Uterus (tissue), 3 donors: ENCODE measurements at regions not wholly inside any gene's neighbourhood (a gene's known extent, or its start where the extent isn't known, plus 50 kb on each side); places are given as distances from the start of the nearest gene placed in this dataset.

Source experiments
- DNase-seq, 2 donors: peaks; one replicate each; pipeline ENCODE4 v3.0.0-alpha.2; 2019 to 2020
- H3K27ac ChIP-seq, 2 donors: fragments of 200-600 bp; sonication (generic); 1 replicate in 1 of 2; 2 replicates in 1 of 2; pipeline ENCODE4 v1.5.1; 2016 to 2018
- H3K27me3 ChIP-seq, 2 donors: fragments of 200-600 bp; sonication (generic); one replicate each; pipeline ENCODE4 v1.5.1; 2018 to 2019; ENCODE audit warnings: control low read depth in 1 of 2
- H3K36me3 ChIP-seq, 2 donors: fragments of 200-600 bp; sonication (generic); one replicate each; pipeline ENCODE4 v1.5.1; 2019; ENCODE audit warnings: control low read depth in 1 of 2
- H3K4me1 ChIP-seq, 2 donors: fragments of 200-600 bp; sonication (generic); one replicate each; pipeline ENCODE4 v1.5.1; 2018 to 2019; ENCODE audit warnings: control low read depth in 1 of 2
- H3K4me3 ChIP-seq, 2 donors: fragments of 200-600 bp; sonication (generic); 1 replicate in 1 of 2; 2 replicates in 1 of 2; pipeline ENCODE4 v1.5.1; 2018 to 2019; ENCODE audit warnings: mild to moderate bottlenecking in 1 of 2
- H3K9me3 ChIP-seq, 2 donors: fragments of 200-600 bp; sonication (generic); one replicate each; pipeline ENCODE4 v1.5.1; 2019; ENCODE audit warnings: control low read depth in 1 of 2
- CTCF ChIP-seq, 4 experiments: fragments of 200-600 bp in 2 of 4; fragments of 450-650 bp in 2 of 4; sonication (generic) in 2 of 4; IDR thresholded peaks; one replicate each; pipeline ENCODE4 v1.5.1; 2016 to 2019; ENCODE audit warnings: antibody characterized with exemption in 4 of 4, mild to moderate bottlenecking in 2 of 4, moderate library complexity in 1 of 4
- POLR2A ChIP-seq, 2 donors: fragments of 450-650 bp; IDR thresholded peaks; one replicate each; pipeline ENCODE4 v1.6.1; 2016; ENCODE audit warnings: antibody characterized with exemption in 2 of 2, mild to moderate bottlenecking in 1 of 2, moderate library complexity in 1 of 2
- intact Hi-C: fragments of 100-400 bp; cut with DNase I; formaldehyde crosslinking; loops from one replicate; pipeline ENCODE4 v1.15.1; 2023; ENCODE audit warnings: low total_unique reads
- donor health status: DM: yes; HTN: yes; CAD: no.

DNA sequence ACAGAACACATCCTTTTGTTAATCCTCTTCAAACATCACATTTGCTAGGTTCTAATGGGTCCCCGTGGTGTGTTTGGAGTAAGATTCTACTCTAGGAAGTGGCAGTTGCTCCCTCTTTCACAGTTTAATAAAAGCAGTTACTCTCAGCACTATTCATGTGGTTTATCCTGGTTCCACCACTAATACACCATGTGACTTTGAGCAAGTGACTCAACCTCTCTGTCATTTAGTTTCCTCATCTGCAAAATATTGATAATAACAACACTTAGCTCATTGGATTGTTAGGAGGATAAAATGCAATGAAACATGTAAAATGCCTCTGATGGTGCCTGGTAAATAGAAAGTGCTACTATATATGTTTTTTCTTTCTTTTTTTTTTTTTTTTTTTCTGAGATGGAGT is 488.0 kb upstream of the NOX3 start:
- H3K4me1 ChIP-seq, result no peaks in the 10 kb centered on the region
- intact Hi-C loops, result no loop called here

GRCh38 chr6:155939253-155939652 is 483.6 kb upstream of the NOX3 start:
- TF ChIP-seq CTCF (IDR thresholded peaks at IDR 0.05) (no peak), POLR2A (IDR thresholded peaks at IDR 0.05) (no peak)
- Histone ChIP-seq H3K4me3 (no peak overlapping the region), H3K36me3 (no peaks in the 10 kb centered on the region)

More for the DNA sequence above, 488.0 kb upstream of the NOX3 start:
- H3K4me3 ChIP-seq, result no peak overlapping the region
- H3K27ac ChIP-seq, result no peak overlapping the region
- H3K9me3 ChIP-seq, result no peaks in the 10 kb centered on the region
- H3K27me3 ChIP-seq, result no peaks in the 10 kb centered on the region
- TF ChIP-seq POLR2A (IDR thresholded peaks at IDR 0.05) (no peak), CTCF (IDR thresholded peaks at IDR 0.05) (no peak)
- H3K36me3 ChIP-seq, result no peaks in the 10 kb centered on the region
- DNase-seq, result no peak

DNA sequence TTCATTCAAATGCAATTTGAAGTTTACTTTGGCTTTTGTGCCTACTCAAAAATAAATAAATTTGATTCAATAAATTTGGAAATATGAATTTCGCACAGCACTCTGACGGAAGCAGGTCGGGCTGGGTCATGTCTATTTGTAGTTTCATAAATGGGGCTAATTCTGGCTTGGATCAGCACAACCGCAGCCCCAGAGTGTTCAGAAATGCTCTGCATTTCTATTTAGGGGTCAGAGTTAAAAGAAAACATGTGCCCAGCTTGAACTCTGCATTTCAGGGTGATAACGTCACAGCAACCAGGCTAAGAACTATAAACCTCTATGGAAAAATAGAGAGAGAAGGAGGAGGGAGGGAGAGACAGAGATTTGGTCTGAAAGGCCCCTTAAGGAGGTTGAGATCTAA is 480.9 kb upstream of the NOX3 start:
- intact Hi-C loops, result no loop called here

More at GRCh38 chr6:155939253-155939652, 483.6 kb upstream of the NOX3 start:
- DNase-seq, result no peak
- H3K4me1 ChIP-seq, result no peaks in the 10 kb centered on the region
- no peaks in the 10 kb centered on the region for H3K9me3 ChIP-seq
- intact Hi-C loops, result no loop called here
- no peaks in the 10 kb centered on the region for H3K27me3 ChIP-seq
- no peak overlapping the region for H3K27ac ChIP-seq

GRCh38 chr6:155936127-155936526 is 480.5 kb upstream of the NOX3 start:
- no peaks in the 10 kb centered on the region for H3K4me1 ChIP-seq
- no peak for TF ChIP-seq POLR2A (IDR thresholded peaks at IDR 0.05)
- TF ChIP-seq CTCF (IDR thresholded peaks at IDR 0.05), result no peak
- no peaks in the 10 kb centered on the region for H3K27me3 ChIP-seq
- H3K9me3 ChIP-seq, result no peaks in the 10 kb centered on the region
- no peaks in the 10 kb centered on the region for H3K36me3 ChIP-seq
- no peak overlapping the region for H3K27ac ChIP-seq
- no peak overlapping the region for H3K4me3 ChIP-seq
- intact Hi-C loops, result no loop called here
- no peak for DNase-seq

More for the DNA sequence above, 480.9 kb upstream of the NOX3 start:
- no peaks in the 10 kb centered on the region for H3K27me3 ChIP-seq
- no peak overlapping the region for H3K4me3 ChIP-seq
- no peaks in the 10 kb centered on the region for H3K9me3 ChIP-seq
- no peaks in the 10 kb centered on the region for H3K4me1 ChIP-seq
- H3K27ac ChIP-seq, result no peak overlapping the region
- no peak for DNase-seq
- H3K36me3 ChIP-seq, result no peaks in the 10 kb centered on the region
- TF ChIP-seq CTCF (IDR thresholded peaks at IDR 0.05) (no peak), POLR2A (IDR thresholded peaks at IDR 0.05) (no peak)

DNA sequence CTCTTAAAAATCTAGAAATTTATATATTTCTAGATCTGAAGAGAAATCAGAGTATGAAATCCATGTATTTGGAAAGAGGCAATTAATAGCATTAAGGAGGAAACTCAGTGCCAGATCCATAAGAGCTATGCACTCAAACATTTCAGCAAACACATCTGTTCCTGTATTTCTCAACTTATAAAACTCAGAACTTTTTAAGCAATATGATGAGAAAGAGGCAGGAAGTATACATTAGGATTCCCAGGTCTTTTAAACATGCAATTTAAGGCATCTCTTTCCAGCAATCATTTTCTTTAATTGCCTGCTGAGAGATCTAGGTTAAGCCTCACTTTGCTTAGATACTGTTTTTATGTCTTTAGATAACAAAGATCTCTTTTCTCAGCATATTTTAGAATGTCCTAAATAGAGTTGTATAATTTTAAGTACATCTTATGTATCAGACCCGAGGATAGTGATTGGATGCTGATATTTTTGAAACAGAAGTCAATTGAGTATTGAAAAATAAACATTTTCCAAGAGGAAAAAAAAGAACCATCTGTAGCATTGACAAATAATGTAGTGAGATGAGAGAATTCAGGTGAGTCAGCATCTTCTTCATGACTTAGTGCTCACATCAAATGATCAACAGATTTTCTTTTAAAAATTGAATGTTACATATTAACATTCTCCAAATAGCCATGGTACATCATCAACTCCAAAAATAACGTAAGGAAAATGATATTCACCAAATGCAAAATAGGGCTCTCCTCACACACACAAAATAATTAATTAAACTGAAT is 461.4 kb upstream of the NOX3 start:
- intact Hi-C loops, result no loop called here
- DNase-seq, result no peak
- Histone ChIP-seq H3K27me3 (no peaks in the 10 kb centered on the region), H3K4me3 (no peak overlapping the region), H3K36me3 (no peaks in the 10 kb centered on the region), H3K27ac (no peak overlapping the region), H3K9me3 (no peaks in the 10 kb centered on the region), H3K4me1 (no peaks in the 10 kb centered on the region)
- TF ChIP-seq CTCF (IDR thresholded peaks at IDR 0.05), result no peak
- no peak for TF ChIP-seq POLR2A (IDR thresholded peaks at IDR 0.05)
